ENCODE measurements at regions not wholly inside any gene's neighbourhood (a gene's known extent, or its start where the extent isn't known, plus 50 kb on each side); places are given as distances from the start of the nearest gene placed in this dataset.

DNA sequence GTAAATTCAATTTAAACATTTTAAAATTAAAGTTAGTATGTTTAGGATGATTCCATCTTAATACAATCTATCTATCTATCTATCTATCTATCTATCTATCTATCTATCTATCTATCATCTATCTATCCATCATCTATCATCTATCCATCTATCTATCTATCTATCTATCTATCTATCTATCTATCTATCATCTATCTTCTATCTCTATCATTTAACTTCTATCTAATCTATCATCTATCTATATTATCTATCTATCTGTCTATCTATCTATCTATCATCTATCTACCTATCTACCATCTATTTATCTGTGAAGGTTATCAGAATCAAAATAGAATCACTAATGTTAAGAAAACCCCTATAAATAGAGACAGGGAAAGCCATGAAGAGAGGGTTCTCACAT, 78.3 kb downstream of the RAMP3 start:
- no peak for DNase-seq (ENCODE audit: low spot score)

GRCh38 chr7:45236666-45237065, 79.1 kb downstream of the RAMP3 start:
- DNase-seq (ENCODE audit: low spot score), result peak; percentile 72

- peak; percentile 28 for DNase-seq (ENCODE audit: low spot score)
Observed at GRCh38 chr7:45237788-45238461, 80.3 kb downstream of the RAMP3 start.

- DNase-seq (ENCODE audit: low spot score), result no peak
Observed at GRCh38 chr7:45238806-45239205, 81.2 kb downstream of the RAMP3 start.

GRCh38 chr7:45239486-45239885, 81.9 kb downstream of the RAMP3 start:
- DNase-seq (ENCODE audit: low spot score), result no peak

GRCh38 chr7:45240273-45240771, 82.7 kb downstream of the RAMP3 start:
- no peak for DNase-seq (ENCODE audit: low spot score)

GRCh38 chr7:45240926-45241325, 83.3 kb downstream of the RAMP3 start:
- no peak for DNase-seq (ENCODE audit: low spot score)

- peak; percentile 31 for DNase-seq (ENCODE audit: low spot score)
Observed at GRCh38 chr7:45241339-45242109, 83.9 kb downstream of the RAMP3 start.

GRCh38 chr7:45242261-45242660, 84.7 kb downstream of the RAMP3 start:
- DNase-seq (ENCODE audit: low spot score), result no peak

DNA sequence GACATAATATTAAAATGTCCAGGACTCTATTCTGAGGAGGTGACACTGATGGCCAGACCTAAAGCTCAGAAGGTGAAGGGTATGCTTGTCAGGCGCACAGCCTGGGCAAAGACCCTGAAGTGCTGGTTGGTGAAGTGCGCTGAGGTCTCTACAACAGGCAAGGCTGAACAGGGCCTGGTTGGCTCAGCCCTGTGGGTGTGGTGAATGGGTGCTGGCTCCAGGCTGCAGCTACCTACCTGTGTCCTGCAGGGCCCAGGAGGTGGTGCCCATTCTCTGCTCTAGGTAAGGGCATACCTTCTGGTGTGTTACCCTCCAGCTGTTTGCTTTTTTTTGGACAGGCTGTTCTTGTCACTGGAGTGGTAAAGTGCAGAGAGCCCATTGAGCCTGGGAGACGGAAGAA, 85.1 kb downstream of the RAMP3 start:
- no peak for DNase-seq (ENCODE audit: low spot score)

DNA sequence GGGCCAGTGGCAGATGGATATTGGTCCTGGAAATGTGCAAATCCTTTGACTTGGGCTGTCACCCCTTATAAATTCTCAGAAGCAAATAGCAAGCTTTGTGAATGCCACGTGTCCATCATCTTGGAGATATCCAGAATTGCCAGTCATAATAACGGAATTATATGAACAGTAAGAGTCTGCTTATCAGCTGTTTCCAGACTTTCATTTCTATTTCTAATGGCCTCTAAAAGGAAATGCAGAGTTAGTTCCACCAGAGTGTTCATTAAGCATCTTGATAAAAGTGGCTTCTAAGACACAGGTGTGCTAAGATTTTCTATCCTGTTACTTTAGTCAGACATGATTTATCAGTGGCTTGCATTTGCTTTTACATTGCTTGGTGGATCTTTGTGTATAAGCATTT, 87.4 kb downstream of the RAMP3 start:
- no peak for DNase-seq (ENCODE audit: low spot score)

- DNase-seq (ENCODE audit: low spot score), result no peak
Observed at GRCh38 chr7:45246339-45246738, 88.7 kb downstream of the RAMP3 start.

DNA sequence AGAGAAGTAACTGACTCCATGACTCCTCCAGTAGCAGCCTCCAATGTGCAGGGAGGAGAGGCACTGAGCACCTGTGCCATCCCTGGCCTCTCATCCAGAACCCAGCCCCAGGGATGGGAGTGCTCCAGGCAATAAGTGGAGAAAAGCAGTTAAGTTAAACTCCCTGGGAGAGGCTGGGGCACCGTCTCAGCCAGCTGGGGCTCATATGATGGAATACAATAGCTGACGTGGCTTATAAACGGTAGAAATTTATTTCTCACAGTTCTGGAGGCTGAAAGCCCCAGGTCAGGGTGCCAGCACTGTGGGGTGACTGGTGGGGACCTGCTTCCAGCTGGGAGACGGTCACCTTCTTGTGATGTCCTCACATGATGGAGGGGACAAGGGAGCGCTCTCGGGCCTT, 94.7 kb downstream of the RAMP3 start:
- DNase-seq (ENCODE audit: low spot score), result no peak

- no peak for DNase-seq (ENCODE audit: low spot score)
Observed at GRCh38 chr7:45252857-45253256, 95.3 kb downstream of the RAMP3 start.

- no peak for DNase-seq (ENCODE audit: low spot score)
Observed at GRCh38 chr7:45253368-45253767, 95.8 kb downstream of the RAMP3 start.

DNA sequence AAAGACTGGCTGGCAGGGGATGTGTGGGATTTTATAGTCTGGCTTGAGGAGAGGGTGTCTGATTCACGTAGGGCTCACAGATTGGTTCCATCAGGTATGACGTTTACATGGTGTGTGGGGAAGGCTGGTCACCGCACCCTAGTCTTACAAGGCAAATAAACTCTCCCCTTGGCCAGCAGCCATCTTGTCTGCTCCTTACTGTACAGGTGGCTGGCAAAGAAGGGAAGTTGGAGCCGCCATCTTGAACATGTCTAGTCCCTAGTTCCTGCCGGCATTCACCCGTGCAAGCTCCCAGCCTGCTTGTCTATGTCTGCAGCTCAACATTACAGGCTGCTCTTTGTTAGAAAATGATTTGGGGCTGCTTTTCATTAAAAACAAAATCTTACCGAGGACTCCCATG, 97.6 kb downstream of the RAMP3 start:
- DNase-seq (ENCODE audit: low spot score), result no peak

DNA sequence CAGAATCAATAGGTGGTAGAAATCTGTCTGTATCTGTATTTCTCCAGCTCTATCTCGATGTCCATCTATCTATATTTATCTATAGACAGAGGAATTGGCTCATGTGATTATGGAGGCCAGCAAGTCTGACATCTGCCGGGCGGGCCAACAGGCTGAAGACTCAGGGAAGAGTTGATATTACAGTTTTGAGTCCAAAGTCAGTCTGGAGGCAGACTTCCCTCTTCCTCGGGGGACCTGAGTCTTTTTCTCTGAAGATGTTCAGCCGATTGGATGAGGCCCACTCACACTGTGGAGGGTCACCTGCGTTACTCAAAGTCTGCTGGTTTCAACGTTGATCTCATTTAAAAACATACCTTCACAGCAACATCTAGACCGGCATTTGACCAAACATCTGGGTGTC, 98.7 kb downstream of the RAMP3 start:
- DNase-seq (ENCODE audit: low spot score), result no peak

DNA sequence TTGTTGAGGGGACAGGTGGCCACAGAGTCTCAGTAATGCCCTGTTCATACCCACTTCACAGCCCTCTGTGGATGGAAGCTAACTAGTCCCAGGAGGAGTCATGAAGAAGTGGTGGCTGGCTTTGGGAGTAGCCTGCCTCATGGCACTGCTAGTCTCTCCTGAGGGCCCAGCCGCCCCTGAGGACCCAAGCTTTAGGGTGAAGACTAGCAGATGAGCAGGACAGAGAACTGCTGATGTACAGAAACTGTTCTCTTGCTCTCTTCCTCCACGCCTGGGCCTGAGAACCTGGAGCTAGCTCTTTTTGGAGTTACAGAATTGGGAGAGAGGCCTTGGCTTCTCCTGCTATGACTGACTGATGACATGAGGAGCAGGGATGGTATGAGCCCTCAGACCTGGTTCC, 99.2 kb downstream of the RAMP3 start:
- DNase-seq (ENCODE audit: low spot score), result no peak

- no peak for DNase-seq (ENCODE audit: low spot score)
Observed at GRCh38 chr7:45257284-45257683, 99.7 kb downstream of the RAMP3 start.

DNA sequence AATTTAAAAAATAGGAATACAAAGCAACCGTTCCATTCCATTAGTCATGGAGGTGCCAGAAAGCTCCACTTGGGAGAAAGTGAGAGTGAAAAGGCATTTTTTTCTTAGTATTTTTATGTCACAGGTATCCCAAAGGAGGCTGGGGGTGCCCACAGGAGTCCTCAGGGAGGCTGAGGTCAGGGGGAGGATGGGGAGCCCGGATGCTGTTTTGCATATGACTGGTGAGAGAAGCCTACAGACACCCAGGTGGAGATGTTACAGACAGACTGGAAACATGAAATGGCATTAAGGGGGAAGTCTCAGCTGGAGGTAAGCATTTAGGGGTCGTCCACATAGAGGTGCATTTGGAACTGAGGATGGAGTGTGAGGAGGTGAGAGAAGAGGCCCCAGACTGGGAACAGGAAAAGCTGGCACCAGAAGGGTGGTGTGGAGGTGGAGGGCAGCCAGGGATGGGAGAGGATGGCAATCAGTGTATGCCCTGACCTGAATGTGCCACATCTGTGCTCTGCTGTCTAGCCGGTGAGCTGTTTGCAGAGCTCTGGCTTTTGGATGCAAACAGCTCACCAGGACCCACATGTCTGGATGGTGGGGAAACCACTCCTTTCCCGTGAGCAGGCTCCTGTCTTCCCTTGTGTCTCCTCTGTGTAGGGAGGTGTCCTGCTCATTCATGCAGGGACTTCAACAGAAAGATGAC, 101.1 kb downstream of the RAMP3 start:
- no peak for DNase-seq (ENCODE audit: low spot score)

DNA sequence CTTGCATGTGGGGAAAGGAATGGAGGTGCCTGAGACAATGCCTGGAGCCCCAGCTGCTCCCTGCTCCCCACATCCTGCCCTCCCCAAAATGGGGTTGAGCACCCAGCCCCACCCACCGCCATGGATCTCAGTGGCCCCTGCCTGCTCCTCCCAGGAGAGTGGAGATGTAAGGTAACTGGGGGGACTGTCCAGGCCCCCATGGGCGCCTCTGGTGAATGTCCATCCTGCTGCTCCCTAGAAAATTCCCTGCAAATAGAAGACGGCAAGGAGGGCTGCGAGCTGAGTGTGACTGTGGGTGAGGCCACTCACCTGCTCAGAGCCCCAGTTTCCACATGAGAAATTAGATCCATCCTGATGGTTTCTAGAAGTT, 101.6 kb downstream of the RAMP3 start:
- DNase-seq (ENCODE audit: low spot score), result no peak

DNA sequence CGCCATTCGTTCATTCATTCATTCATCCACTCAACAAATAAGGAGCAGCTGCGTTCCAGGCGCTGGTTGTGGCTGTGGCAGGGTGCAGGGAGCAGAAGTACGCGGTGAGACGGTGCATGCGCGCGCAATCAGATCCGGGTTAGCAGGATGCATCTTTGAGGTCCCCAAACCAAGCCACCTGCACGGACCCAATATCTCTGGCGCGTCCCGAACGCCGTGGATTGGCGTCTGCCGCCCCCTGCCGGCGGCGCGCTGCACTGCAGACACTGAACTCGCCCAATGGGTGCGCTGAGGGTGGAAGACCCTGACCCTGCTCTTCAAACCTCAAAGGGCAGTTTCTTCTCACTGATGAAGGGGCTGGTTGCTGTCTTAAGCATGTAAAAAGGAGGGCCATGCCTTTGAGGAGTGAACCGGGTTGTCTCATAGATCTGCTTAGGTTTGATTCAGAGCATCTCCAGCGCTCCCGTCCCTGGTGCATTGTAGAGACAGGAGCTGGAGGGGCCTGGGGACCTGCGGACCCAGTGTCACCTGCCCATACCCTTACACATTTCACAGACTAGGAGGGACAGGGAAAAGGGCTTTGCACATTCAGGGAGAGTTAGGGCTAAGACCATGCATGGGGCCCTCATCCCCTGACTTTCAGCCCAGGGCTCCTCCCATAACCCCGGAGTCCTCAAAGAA, 102.5 kb downstream of the RAMP3 start:
- DNase-seq (ENCODE audit: low spot score), result peak; percentile 54

GRCh38 chr7:45267262-45267661, 109.7 kb downstream of the RAMP3 start:
- DNase-seq (ENCODE audit: low spot score), result no peak

Measured in SW480 (cell line).